ENCODE measurements at regions not wholly inside any gene's neighbourhood (a gene's known extent, or its start where the extent isn't known, plus 50 kb on each side); places are given as distances from the start of the nearest gene placed in this dataset.

DNA sequence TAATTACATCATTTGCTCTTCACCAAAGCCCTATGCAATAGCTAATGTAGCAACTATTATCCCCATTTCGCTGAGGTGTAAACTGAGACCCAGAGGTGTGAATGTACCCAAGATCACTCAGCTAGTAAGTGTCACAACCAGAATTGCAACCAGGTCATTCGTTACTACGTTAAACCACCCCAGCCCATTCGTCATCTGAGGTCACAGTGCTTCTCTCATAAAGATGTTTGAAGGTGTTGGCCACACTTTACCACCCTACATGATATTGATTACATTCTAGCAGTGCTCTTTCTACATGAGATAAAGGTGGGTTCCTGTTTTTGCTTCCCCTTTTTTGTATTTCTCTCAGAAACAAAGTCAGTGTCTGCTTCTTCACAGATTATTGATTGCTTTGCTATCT is 195.3 kb downstream of the ZBTB18 start:
- Mint-ChIP-seq H3K27me3 (ENCODE audit: low read depth in 3 of 3) (peaks cover 0 to 8% (median 2%) of the 10 kb centered on the region in 3 donors), H3K27ac (no peak overlapping the region), H3K4me3 (no peak overlapping the region), H3K36me3 (no peaks in the 10 kb centered on the region), H3K4me1 (peaks cover 15% of the 10 kb centered on the region), H3K9me3 (peaks cover 0 to 2% (median 0%) of the 10 kb centered on the region in 7 donors)
- no peak overlapping the region for H3K27ac ChIP-seq (ENCODE audit: low read depth in 1 of 2, low read length in 2 of 2)
- no peaks in the 10 kb centered on the region for H3K36me3 ChIP-seq (replicated peaks in 1 of 2; ENCODE audit: control insufficient read depth in 1 of 2, insufficient read depth in 2 of 2, low read length in 2 of 2)
- H3K79me2 ChIP-seq (ENCODE audit: insufficient read depth, low read length): no peaks in the 10 kb centered on the region
- no peak overlapping the region for H3K4me2 ChIP-seq (replicated peaks; ENCODE audit: extremely low read depth, low read length, poor library complexity, severe bottlenecking)
- no peaks in the 10 kb centered on the region for H3K27me3 ChIP-seq (ENCODE audit: control insufficient read depth in 2 of 2, insufficient read depth in 2 of 2, low read length in 2 of 2)
- TF ChIP-seq, protein P1, sequence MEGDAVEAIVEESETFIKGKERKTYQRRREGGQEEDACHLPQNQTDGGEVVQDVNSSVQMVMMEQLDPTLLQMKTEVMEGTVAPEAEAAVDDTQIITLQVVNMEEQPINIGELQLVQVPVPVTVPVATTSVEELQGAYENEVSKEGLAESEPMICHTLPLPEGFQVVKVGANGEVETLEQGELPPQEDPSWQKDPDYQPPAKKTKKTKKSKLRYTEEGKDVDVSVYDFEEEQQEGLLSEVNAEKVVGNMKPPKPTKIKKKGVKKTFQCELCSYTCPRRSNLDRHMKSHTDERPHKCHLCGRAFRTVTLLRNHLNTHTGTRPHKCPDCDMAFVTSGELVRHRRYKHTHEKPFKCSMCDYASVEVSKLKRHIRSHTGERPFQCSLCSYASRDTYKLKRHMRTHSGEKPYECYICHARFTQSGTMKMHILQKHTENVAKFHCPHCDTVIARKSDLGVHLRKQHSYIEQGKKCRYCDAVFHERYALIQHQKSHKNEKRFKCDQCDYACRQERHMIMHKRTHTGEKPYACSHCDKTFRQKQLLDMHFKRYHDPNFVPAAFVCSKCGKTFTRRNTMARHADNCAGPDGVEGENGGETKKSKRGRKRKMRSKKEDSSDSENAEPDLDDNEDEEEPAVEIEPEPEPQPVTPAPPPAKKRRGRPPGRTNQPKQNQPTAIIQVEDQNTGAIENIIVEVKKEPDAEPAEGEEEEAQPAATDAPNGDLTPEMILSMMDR (IDR thresholded peaks at IDR 0.05): no peak
- H4K20me1 ChIP-seq (ENCODE audit: insufficient read depth, low read length): no peaks in the 10 kb centered on the region
- H2AFZ ChIP-seq (ENCODE audit: insufficient read depth, low read depth, low read length, poor library complexity, severe bottlenecking): no peak overlapping the region
- no peaks in the 10 kb centered on the region for H3K9me3 ChIP-seq (replicated peaks in 1 of 2; ENCODE audit: control insufficient read depth in 1 of 2, insufficient read depth in 1 of 2, low read length in 2 of 2)
- DNase-seq: no peak
- WGBS (ENCODE audit: insufficient coverage): no CpG with 5 or more reads among the region's 4 CpGs
- no peak overlapping the region for H3K9ac ChIP-seq (ENCODE audit: insufficient read depth, low read length, poor library complexity, severe bottlenecking)
- intact Hi-C loops (cut with micrococcal nuclease): no loop called here
- H3K4me1 ChIP-seq (ENCODE audit: control insufficient read depth in 1 of 2, insufficient read depth in 2 of 2, low read length in 2 of 2): peaks cover 7 to 13% of the 10 kb centered on the region in 2 donors
- H3K4me3 ChIP-seq (replicated peaks in 1 of 3; ENCODE audit: low read depth in 2 of 3, low read length in 3 of 3): no peak overlapping the region

DNA sequence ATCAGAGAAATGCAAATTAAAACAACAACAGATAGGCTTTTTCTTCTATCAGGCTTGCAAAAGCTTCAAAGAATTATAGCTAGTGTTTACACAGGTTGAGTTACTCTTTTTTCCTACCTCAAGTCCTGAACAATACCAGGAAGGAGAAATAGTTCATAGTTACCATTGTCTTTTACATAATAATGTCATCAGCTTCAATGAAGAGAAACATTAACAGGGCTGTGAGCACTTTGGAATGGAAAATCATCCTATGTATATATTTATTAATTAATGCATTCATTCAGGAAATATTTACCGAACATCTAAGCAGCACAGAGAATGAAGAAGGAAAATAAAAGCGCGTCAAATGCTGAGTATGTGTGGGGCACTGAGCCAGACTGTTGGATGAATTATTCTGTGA is 197.3 kb downstream of the ZBTB18 start:
- no peak overlapping the region for H3K4me3 Mint-ChIP-seq
- Histone ChIP-seq H3K9ac (ENCODE audit: insufficient read depth, low read length, poor library complexity, severe bottlenecking) (no peak overlapping the region), H3K4me1 (ENCODE audit: control insufficient read depth in 1 of 2, insufficient read depth in 2 of 2, low read length in 2 of 2) (peaks cover 28 to 34% of the 10 kb centered on the region in 2 donors), H3K9me3 (replicated peaks in 1 of 2; ENCODE audit: control insufficient read depth in 1 of 2, insufficient read depth in 1 of 2, low read length in 2 of 2) (no peaks in the 10 kb centered on the region), H2AFZ (ENCODE audit: insufficient read depth, low read depth, low read length, poor library complexity, severe bottlenecking) (no peak overlapping the region), H3K4me3 (replicated peaks in 1 of 3; ENCODE audit: low read depth in 2 of 3, low read length in 3 of 3) (no peak overlapping the region), H3K4me2 (replicated peaks; ENCODE audit: extremely low read depth, low read length, poor library complexity, severe bottlenecking) (no peak overlapping the region), H3K27me3 (ENCODE audit: control insufficient read depth in 2 of 2, insufficient read depth in 2 of 2, low read length in 2 of 2) (no peaks in the 10 kb centered on the region), H3K36me3 (replicated peaks in 1 of 2; ENCODE audit: control insufficient read depth in 1 of 2, insufficient read depth in 2 of 2, low read length in 2 of 2) (no peaks in the 10 kb centered on the region), H3K27ac (ENCODE audit: low read depth in 1 of 2, low read length in 2 of 2) (no peak overlapping the region), H4K20me1 (ENCODE audit: insufficient read depth, low read length) (no peaks in the 10 kb centered on the region), H3K79me2 (ENCODE audit: insufficient read depth, low read length) (no peaks in the 10 kb centered on the region)
- TF ChIP-seq, protein P1 (IDR thresholded peaks at IDR 0.05): no peak
- H3K9me3 Mint-ChIP-seq: peaks cover 0 to 2% (median 0%) of the 10 kb centered on the region in 7 donors
- peaks cover 0 to 4% of the 10 kb centered on the region in 2 donors for H3K36me3 Mint-ChIP-seq
- DNase-seq: no peak
- no CpG with 5 or more reads among the region's 3 CpGs for WGBS (ENCODE audit: insufficient coverage)
- intact Hi-C loops (cut with micrococcal nuclease): no loop called here
- no peak overlapping the region for H3K27ac Mint-ChIP-seq
- peaks cover 0 to 7% (median 0%) of the 10 kb centered on the region in 3 donors for H3K27me3 Mint-ChIP-seq (ENCODE audit: low read depth in 3 of 3)
- peaks cover 32% of the 10 kb centered on the region for H3K4me1 Mint-ChIP-seq

All from CD14-positive monocyte (primary cell).